ENCODE measurements at regions not wholly inside any gene's neighbourhood (a gene's known extent, or its start where the extent isn't known, plus 50 kb on each side); places are given as distances from the start of the nearest gene placed in this dataset.
A peak's percentile ranks its signal among the peaks of the same experiment; 100 is the strongest.
"Not testable (repeated sequence)": the region's sequence is repeated elsewhere in the genome, so short reads cannot be mapped to it uniquely, and the experiment has no call there.

GRCh38 chr5:1653698-1654651 is 130.2 kb upstream of the LPCAT1 start:
- not testable (repeated sequence) for H3K9me3 ChIP-seq (ENCODE audit: low read depth); H3K27ac ChIP-seq; H3K4me1 ChIP-seq (ENCODE audit: low read depth); H3K36me3 ChIP-seq; H3K4me3 ChIP-seq
- peak; percentile 7 to 27 for DNase-seq (ENCODE audit: low read depth in 1 of 2, low spot score in 1 of 2)
- TF ChIP-seq CTCF (IDR thresholded peaks at IDR 0.05; ENCODE audit: low read depth, low read length): peak; percentile 37
- H3K27me3 ChIP-seq: peaks cover 37% of the 10 kb centered on the region

- DNase-seq (ENCODE audit: low read depth in 1 of 2, low spot score in 1 of 2): peak in 1 of 2 donors; percentile 21
- Histone ChIP-seq H3K9me3 (ENCODE audit: low read depth) (no peaks in the 10 kb centered on the region), H3K4me1 (ENCODE audit: low read depth) (no peaks in the 10 kb centered on the region), H3K4me3 (no peak overlapping the region), H3K36me3 (no peaks in the 10 kb centered on the region), H3K27me3 (peaks cover 46% of the 10 kb centered on the region), H3K27ac (no peak overlapping the region)
- TF ChIP-seq CTCF (IDR thresholded peaks at IDR 0.05; ENCODE audit: low read depth, low read length): no peak
Measured at GRCh38 chr5:1652873-1653697, 129.3 kb upstream of the LPCAT1 start.

GRCh38 chr5:1651971-1652872 is 128.5 kb upstream of the LPCAT1 start:
- TF ChIP-seq CTCF (IDR thresholded peaks at IDR 0.05; ENCODE audit: low read depth, low read length): no peak
- Histone ChIP-seq H3K27me3 (peaks cover 51% of the 10 kb centered on the region), H3K9me3 (ENCODE audit: low read depth) (no peaks in the 10 kb centered on the region), H3K4me1 (ENCODE audit: low read depth) (no peaks in the 10 kb centered on the region), H3K27ac (no peak overlapping the region), H3K4me3 (no peak overlapping the region), H3K36me3 (no peaks in the 10 kb centered on the region)
- no peak for DNase-seq (ENCODE audit: low read depth in 1 of 2, low spot score in 1 of 2)

- H3K9me3 ChIP-seq (ENCODE audit: low read depth): no peaks in the 10 kb centered on the region
- H3K4me1 ChIP-seq (ENCODE audit: low read depth): no peaks in the 10 kb centered on the region
- H3K27me3 ChIP-seq: peaks cover 51% of the 10 kb centered on the region
- no peak overlapping the region for H3K4me3 ChIP-seq
- no peak for DNase-seq (ENCODE audit: low read depth in 1 of 2, low spot score in 1 of 2)
- H3K36me3 ChIP-seq: no peaks in the 10 kb centered on the region
- no peak overlapping the region for H3K27ac ChIP-seq
- TF ChIP-seq CTCF (IDR thresholded peaks at IDR 0.05; ENCODE audit: low read depth, low read length): no peak
Measured at GRCh38 chr5:1651250-1651649, 127.5 kb upstream of the LPCAT1 start.

- Histone ChIP-seq H3K9me3 (ENCODE audit: low read depth) (no peaks in the 10 kb centered on the region), H3K27me3 (peaks cover 44% of the 10 kb centered on the region), H3K36me3 (no peaks in the 10 kb centered on the region), H3K4me3 (no peak overlapping the region), H3K4me1 (ENCODE audit: low read depth) (no peaks in the 10 kb centered on the region), H3K27ac (no peak overlapping the region)
- TF ChIP-seq CTCF (IDR thresholded peaks at IDR 0.05; ENCODE audit: low read depth, low read length): no peak
- DNase-seq (ENCODE audit: low read depth in 1 of 2, low spot score in 1 of 2): no peak
Measured at GRCh38 chr5:1649554-1649953, 125.8 kb upstream of the LPCAT1 start.

Measured in cardiac muscle cell (in vitro differentiated cells and primary cell).